ENCODE measurements at regions not wholly inside any gene's neighbourhood (a gene's known extent, or its start where the extent isn't known, plus 50 kb on each side); places are given as distances from the start of the nearest gene placed in this dataset.

DNA sequence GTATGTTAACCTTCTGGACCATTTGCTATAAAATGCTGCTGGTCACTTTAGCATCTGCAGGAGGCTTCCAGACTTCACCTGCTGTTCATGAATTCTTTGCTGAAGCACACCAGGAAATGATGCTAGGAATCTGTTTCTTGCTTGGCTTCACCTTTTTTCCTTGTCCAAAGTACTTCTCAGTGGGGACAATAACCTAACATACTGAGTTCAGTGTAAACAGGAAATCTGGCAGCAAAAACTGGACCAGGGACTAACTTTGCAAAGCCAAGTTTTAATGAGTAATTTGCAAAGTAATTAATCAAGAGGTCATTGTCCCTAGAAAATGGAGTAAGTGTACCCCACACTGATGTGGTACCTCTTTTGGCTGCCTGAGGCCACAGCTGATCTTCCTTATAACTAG is 128.4 kb downstream of the RXFP2 start:
- no peak for ATAC-seq
- Histone ChIP-seq H3K4me1 (ENCODE audit: low read depth) (no peaks in the 10 kb centered on the region), H3K9me3 (no peaks in the 10 kb centered on the region), H3K4me3 (no peak overlapping the region), H3K36me3 (ENCODE audit: low read depth) (no peaks in the 10 kb centered on the region)
- TF ChIP-seq, protein P1, sequence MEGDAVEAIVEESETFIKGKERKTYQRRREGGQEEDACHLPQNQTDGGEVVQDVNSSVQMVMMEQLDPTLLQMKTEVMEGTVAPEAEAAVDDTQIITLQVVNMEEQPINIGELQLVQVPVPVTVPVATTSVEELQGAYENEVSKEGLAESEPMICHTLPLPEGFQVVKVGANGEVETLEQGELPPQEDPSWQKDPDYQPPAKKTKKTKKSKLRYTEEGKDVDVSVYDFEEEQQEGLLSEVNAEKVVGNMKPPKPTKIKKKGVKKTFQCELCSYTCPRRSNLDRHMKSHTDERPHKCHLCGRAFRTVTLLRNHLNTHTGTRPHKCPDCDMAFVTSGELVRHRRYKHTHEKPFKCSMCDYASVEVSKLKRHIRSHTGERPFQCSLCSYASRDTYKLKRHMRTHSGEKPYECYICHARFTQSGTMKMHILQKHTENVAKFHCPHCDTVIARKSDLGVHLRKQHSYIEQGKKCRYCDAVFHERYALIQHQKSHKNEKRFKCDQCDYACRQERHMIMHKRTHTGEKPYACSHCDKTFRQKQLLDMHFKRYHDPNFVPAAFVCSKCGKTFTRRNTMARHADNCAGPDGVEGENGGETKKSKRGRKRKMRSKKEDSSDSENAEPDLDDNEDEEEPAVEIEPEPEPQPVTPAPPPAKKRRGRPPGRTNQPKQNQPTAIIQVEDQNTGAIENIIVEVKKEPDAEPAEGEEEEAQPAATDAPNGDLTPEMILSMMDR (IDR thresholded peaks at IDR 0.05) = no peak
- intact Hi-C loops (cut with DNase I, micrococcal nuclease) = no loop called here
- no peak for DNase-seq

DNA sequence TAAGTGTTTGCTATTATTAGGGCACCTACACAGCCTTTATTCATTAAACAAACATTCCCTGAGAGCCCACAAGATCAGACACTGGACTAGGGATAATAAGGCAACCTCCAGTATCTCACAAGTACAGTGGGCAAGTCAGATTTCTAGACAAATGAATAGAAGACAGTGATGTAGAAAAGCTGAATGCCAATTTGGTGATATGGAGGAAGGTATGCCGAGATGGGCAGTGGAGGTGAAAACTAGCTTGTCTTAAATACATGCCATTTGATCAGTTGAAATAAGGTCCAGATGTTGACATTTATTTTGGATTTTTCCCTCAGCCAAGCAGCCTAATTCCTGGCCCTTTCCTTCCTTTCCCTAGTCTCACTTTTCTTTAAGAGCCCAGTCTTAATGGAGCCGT is 130.3 kb downstream of the RXFP2 start:
- Histone ChIP-seq H3K9me3 (no peaks in the 10 kb centered on the region), H3K36me3 (ENCODE audit: low read depth) (no peaks in the 10 kb centered on the region), H3K4me1 (ENCODE audit: low read depth) (no peaks in the 10 kb centered on the region), H3K4me3 (no peak overlapping the region)
- intact Hi-C loops (cut with DNase I, micrococcal nuclease) = no loop called here
- TF ChIP-seq, protein P1 (IDR thresholded peaks at IDR 0.05) = no peak
- ATAC-seq = no peak
- no peak for DNase-seq

DNA sequence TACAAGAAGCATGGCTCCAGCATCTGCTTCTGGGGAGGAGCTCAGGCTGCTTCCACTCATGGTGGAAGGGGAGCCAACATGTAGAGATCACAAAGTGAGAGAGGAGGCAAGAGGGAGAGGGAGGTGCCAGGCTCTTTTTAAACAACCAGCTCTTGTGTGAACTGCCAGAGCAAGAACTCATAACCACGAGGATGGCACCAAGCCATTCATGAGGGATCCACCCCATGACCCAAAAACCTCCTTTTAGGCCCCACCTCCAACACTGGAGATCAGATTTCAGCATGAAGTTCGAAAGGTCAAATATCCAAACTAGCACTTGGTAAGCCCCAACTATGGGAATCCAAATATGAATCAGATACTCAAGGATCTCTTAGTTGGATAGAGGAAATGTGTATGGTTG is 131.2 kb downstream of the RXFP2 start:
- no peaks in the 10 kb centered on the region for H3K36me3 ChIP-seq (ENCODE audit: low read depth)
- H3K4me3 ChIP-seq = no peak overlapping the region
- DNase-seq (no peak), ATAC-seq (no peak)
- TF ChIP-seq, protein P1 (IDR thresholded peaks at IDR 0.05) = no peak
- H3K4me1 ChIP-seq (ENCODE audit: low read depth) = no peaks in the 10 kb centered on the region
- H3K9me3 ChIP-seq = no peaks in the 10 kb centered on the region
- intact Hi-C loops (cut with DNase I, micrococcal nuclease) = no loop called here

DNA sequence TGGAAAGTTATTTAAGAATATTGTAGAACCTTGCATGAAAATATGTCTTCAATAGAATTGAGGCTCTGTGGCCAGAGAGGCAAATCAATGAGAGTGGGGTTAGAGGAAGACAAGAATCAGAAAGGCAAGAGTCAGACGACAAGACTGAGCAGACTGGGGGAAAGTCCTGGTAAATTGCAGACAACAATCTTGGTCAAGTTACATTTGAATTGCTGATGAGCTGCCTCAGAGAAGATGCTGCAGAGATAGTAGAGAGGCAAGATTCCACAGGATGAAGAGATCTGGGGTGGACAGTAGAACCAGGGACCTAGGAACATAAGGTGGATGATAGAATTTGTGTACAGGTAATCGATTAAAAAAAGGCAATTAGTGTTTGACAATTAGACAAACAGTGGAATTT is 133.8 kb downstream of the RXFP2 start:
- ATAC-seq (no peak), DNase-seq (no peak)
- TF ChIP-seq, protein P1 (IDR thresholded peaks at IDR 0.05) = no peak
- H3K36me3 ChIP-seq (ENCODE audit: low read depth) = no peaks in the 10 kb centered on the region
- no peaks in the 10 kb centered on the region for H3K9me3 ChIP-seq
- H3K4me3 ChIP-seq = no peak overlapping the region
- intact Hi-C loops (cut with DNase I, micrococcal nuclease) = no loop called here
- no peaks in the 10 kb centered on the region for H3K4me1 ChIP-seq (ENCODE audit: low read depth)

DNA sequence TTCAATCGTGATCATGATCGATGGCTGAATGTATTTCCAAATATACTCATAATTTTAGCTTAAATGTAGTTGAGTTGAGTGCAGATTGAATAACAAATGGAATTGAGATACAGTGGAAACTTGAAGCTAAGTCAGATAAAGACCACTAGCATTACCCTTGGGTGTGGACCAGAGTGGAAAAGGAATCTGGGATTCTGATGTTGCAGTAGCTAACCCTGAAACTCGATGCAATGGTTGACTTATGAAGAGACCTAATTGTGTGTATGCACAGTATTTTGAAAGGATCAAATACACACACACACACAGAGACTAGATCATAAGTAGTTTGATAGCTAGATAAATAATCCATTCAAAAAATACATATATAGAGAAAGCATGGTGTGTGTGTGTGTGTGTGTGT is 135.8 kb downstream of the RXFP2 start:
- TF ChIP-seq, protein P1 (IDR thresholded peaks at IDR 0.05) = no peak
- H3K4me3 ChIP-seq = no peak overlapping the region

DNA sequence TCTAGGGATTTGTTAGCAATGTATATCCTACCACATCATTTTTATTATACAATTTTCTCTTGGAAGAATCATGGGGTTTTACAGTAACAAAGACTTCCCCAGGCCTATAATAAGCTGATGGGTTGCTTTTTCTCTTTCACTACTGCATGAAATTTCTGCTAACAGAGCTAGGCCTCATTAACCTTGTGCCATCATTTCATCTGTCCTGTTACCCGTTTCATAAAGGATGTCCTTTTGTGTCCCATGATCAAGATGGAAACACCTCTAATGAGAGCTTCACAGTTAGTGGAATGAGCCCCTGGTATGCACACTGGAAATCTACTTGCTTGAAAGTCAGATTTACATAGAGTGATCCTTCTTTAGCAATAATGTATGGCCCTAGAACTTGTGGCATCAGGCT is 138.7 kb downstream of the RXFP2 start:
- DNase-seq (no peak), ATAC-seq (no peak)
- Histone ChIP-seq H3K36me3 (ENCODE audit: low read depth) (no peaks in the 10 kb centered on the region), H3K4me1 (ENCODE audit: low read depth) (no peaks in the 10 kb centered on the region), H3K9me3 (no peaks in the 10 kb centered on the region), H3K4me3 (no peak overlapping the region)
- TF ChIP-seq, protein P1 (IDR thresholded peaks at IDR 0.05) = no peak
- intact Hi-C loops (cut with DNase I, micrococcal nuclease) = no loop called here

More for the DNA sequence above, 135.8 kb downstream of the RXFP2 start:
- no peaks in the 10 kb centered on the region for H3K9me3 ChIP-seq
- no peaks in the 10 kb centered on the region for H3K4me1 ChIP-seq (ENCODE audit: low read depth)
- no peaks in the 10 kb centered on the region for H3K36me3 ChIP-seq (ENCODE audit: low read depth)
- no peak for DNase-seq
- intact Hi-C loops (cut with DNase I, micrococcal nuclease) = no loop called here
- no peak for ATAC-seq

Measured in mucosa of descending colon (tissue), 3 donors.